Upper lobe of right lung (tissue), 1 donor: ENCODE measurements at regions not wholly inside any gene's neighbourhood (a gene's known extent, or its start where the extent isn't known, plus 50 kb on each side); places are given as distances from the start of the nearest gene placed in this dataset.
A peak's percentile ranks its signal among the peaks of the same experiment; 100 is the strongest.
"Not testable (repeated sequence)": the region's sequence is repeated elsewhere in the genome, so short reads cannot be mapped to it uniquely, and the experiment has no call there.

Source experiments
- ATAC-seq: fragments of 200-7000 bp; cut with Tn5 transposase; one replicate; pipeline ENCODE4 v1.9.1; 2020; ENCODE audit warnings: mild to moderate bottlenecking, moderate library complexity
- DNase-seq: peaks from one replicate; pipeline ENCODE4 v3.0.0-alpha.2; 2020
- H3K27ac ChIP-seq: fragments of 200-600 bp; one replicate; pipeline ENCODE4 v1.8.0; 2022
- H3K27me3 ChIP-seq: fragments of 200-600 bp; one replicate; pipeline ENCODE4 v1.8.0; 2022; ENCODE audit warnings: mild to moderate bottlenecking
- H3K36me3 ChIP-seq: fragments of 200-600 bp; one replicate; pipeline ENCODE4 v1.8.0; 2022
- H3K4me1 ChIP-seq: fragments of 200-600 bp; one replicate; pipeline ENCODE4 v1.8.0; 2022
- H3K4me3 ChIP-seq: fragments of 200-600 bp; one replicate; pipeline ENCODE4 v1.8.0; 2022; ENCODE audit warnings: mild to moderate bottlenecking
- H3K9me3 ChIP-seq: fragments of 200-600 bp; one replicate; pipeline ENCODE4 v1.8.0; 2022
- CTCF ChIP-seq: fragments of 200-600 bp; IDR thresholded peaks from one replicate; pipeline ENCODE4 v1.8.0; 2022; ENCODE audit warnings: antibody characterized with exemption
- intact Hi-C: fragments of 100-400 bp; cut with DNase I; formaldehyde crosslinking; loops from one replicate; pipeline ENCODE4 v1.11.0; 2022
- donor health status: DM: no; HTN: yes; CAD: no; lungs with severe emphysema.

DNA sequence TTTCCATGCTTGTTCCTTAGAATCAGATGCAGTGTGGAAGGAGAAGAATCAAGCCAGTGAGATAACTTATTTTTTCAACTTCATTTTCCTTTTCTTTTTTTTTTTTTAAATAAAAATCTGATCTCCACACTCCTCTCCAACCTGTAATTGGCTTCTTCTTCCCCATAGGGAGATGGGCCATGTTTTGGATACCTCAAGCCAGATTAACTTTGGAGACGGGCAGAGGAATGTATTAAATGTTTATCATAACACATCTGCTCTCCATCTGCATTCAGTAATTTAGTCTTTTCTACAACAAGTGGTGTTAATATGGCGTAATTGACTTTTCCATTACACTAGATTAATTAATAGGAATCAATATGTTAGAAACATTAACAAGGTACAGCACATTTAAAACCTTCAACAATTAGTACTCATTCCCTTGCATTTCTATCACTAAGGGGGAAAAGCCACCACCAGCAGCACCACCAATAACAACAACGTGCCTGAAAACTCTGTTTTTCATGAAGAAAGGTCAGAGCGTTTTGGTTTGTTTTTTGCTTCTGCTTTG, 244.1 kb downstream of the MYCN start:
- TF ChIP-seq CTCF: no peak
- ATAC-seq (no peak), DNase-seq (no peak)
- H3K9me3 ChIP-seq: no peaks in the 10 kb centered on the region
- no peaks in the 10 kb centered on the region for H3K27me3 ChIP-seq
- intact Hi-C loops: no loop called here
- no peaks in the 10 kb centered on the region for H3K36me3 ChIP-seq
- no peaks in the 10 kb centered on the region for H3K4me1 ChIP-seq
- no peak overlapping the region for H3K4me3 ChIP-seq
- H3K27ac ChIP-seq: no peak overlapping the region

GRCh38 chr2:16183345-16183744, 243.0 kb downstream of the MYCN start:
- ATAC-seq (no peak), DNase-seq (no peak)
- Histone ChIP-seq H3K36me3 (no peaks in the 10 kb centered on the region), H3K4me1 (no peaks in the 10 kb centered on the region), H3K27me3 (no peaks in the 10 kb centered on the region), H3K9me3 (no peaks in the 10 kb centered on the region), H3K4me3 (no peak overlapping the region), H3K27ac (no peak overlapping the region)
- no peak for TF ChIP-seq CTCF
- intact Hi-C loops: no loop called here

DNA sequence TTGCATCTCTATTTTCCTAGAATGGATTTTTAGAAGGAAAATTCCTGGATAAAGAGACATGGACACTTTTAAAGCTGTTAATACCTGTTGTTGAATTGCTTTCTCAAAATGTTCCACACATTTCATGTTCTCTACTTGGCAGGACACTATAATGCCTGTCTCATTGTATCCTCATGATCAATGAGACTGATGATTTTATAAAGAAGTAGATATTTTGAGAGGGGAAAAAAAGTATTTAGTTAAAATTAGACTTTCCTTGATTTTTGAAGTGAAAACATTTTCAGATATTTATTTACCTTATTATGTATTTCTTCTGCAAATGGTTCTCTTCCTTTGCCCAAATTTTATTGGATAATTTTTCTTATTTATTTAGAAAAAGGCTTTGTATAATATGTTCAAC, 242.5 kb downstream of the MYCN start:
- intact Hi-C loops: no loop called here
- Histone ChIP-seq H3K4me1 (no peaks in the 10 kb centered on the region), H3K27me3 (no peaks in the 10 kb centered on the region), H3K27ac (no peak overlapping the region), H3K9me3 (no peaks in the 10 kb centered on the region), H3K36me3 (no peaks in the 10 kb centered on the region), H3K4me3 (no peak overlapping the region)
- DNase-seq (no peak), ATAC-seq (no peak)
- TF ChIP-seq CTCF: no peak

DNA sequence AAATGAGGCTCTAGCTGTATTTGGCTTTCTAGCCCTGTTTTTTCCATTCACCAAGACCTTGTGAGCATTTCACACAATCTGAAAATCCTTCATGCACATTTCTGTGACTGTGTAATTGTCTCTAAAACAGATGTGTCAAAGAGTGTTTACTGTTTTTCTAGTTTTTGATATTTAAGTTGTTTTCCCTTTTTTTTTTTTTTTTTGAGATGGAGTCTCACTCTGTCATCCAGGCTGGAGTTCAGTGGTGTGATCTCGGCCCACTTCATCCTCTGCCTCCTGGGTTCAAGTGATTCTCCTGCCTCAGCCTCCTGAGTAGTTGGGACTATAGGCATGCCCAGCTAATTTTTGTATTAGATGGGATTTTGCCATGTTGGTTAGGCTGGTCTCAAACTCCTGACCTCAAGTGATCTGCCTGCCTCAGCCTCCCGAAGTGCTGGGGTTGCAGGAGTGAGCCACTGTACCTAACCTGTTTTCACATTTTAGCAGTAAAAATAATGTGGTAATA, 242.0 kb downstream of the MYCN start:
- H3K4me1 ChIP-seq, DNase-seq, intact Hi-C loops, H3K4me3 ChIP-seq, H3K9me3 ChIP-seq, H3K27me3 ChIP-seq, ATAC-seq, H3K36me3 ChIP-seq, H3K27ac ChIP-seq: not testable (repeated sequence)

DNA sequence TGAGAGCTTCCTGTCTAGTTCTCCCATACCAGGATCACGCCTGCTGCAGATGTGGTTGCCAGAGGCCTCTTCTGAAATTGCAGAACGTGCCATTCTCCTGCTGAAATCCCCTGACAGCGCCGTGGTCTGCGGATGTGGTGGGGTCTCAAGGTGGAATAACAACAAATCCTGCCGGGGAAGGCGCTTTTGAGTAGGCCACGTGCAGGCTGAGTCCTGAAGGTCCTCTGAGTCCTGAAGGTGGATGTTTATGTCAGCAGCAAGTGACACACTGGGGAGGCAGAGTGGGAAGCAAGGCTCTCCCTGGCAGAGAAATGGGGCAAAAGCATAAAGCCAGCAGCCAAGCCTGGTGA, 241.4 kb downstream of the MYCN start:
- ATAC-seq: no peak
- intact Hi-C loops: no loop called here
- no peak for DNase-seq
- Histone ChIP-seq H3K36me3 (no peaks in the 10 kb centered on the region), H3K4me3 (no peak overlapping the region), H3K27ac (no peak overlapping the region), H3K27me3 (no peaks in the 10 kb centered on the region), H3K4me1 (no peaks in the 10 kb centered on the region), H3K9me3 (no peaks in the 10 kb centered on the region)
- TF ChIP-seq CTCF: no peak

DNA sequence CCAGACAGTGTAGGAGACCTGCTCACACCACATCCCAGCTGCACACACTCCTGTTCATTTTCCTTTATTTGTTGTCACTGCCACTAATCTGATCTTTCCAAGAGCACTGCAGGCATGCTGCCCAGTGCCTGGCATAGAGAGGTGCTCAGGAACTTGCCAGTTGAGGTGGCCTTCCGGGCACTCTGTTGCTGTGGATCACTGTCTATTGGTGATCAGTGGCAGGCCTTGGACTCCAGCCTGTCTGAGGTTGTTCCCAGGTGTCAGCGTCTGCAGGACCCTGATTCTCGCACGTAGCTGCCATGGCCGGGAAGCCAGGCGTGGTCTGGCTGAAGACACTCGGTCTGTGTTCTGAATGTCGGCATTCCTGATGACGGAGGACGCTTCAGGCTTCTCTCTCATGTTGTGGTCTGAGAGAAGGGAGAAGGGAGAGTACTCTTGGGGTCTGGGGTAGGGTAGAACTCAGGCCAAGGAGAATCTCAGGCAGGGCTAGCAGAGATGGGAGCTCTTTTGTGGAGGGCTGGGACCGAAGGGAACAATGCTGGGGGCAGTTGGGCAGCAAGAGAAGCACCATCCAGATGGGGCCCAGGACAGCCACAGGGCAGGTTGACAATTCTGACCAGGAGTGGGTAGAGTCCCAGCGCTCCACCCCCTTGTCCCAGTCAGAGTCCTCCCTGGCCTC, 240.9 kb downstream of the MYCN start:
- H3K27ac ChIP-seq: no peak overlapping the region
- H3K4me3 ChIP-seq: no peak overlapping the region
- no peaks in the 10 kb centered on the region for H3K36me3 ChIP-seq
- intact Hi-C loops: no loop called here
- ATAC-seq: peak; percentile 34
- H3K9me3 ChIP-seq: no peaks in the 10 kb centered on the region
- TF ChIP-seq CTCF: no peak
- H3K27me3 ChIP-seq: no peaks in the 10 kb centered on the region
- H3K4me1 ChIP-seq: no peaks in the 10 kb centered on the region
- no peak for DNase-seq
